ENCODE measurements at regions not wholly inside any gene's neighbourhood (a gene's known extent, or its start where the extent isn't known, plus 50 kb on each side); places are given as distances from the start of the nearest gene placed in this dataset.

DNA sequence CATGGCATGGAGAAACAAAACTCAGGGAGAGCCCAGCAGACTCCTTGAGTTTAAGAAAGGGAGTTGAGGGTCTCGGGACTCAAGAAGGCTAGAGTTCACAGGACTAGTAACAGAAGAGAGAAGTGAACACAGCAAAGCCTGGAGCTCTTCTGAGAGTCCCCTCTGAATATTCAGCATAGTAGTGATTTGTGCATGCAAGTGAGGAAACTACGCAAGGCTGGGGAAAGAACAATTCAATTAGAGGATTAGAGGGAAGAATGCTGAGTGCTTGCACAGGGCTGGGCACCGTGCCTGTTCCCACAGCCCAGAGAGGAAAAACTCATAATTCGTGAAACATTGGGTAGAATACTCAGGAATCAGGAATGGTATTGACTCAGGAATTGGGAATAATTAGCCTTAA is 540.0 kb upstream of the SALL1 start:
- H2BK5ac ChIP-seq (ENCODE audit: low read depth, low read length, poor library complexity, severe bottlenecking) = no peak overlapping the region
- POLR2A ChIA-PET (ENCODE audit: unreplicated experiment) = interaction anchor here (0.5 kb wide), 1 partner anchor 1033 kb away, joined by 15 read pairs; no protein-coding TSS in a partner anchor
- no peak overlapping the region for H3K27ac ChIP-seq (ENCODE audit: insufficient read depth, low read length)
- ATAC-seq (ENCODE audit: low read depth) (no peak), DNase-seq (no peak)
- H4K8ac ChIP-seq (ENCODE audit: low read depth in 2 of 2, low read length in 2 of 2) = no peak overlapping the region
- intact Hi-C loops (cut with micrococcal nuclease) = no loop called here
- H2BK120ac ChIP-seq (ENCODE audit: low read depth, low read length) = no peak overlapping the region
- H2BK15ac ChIP-seq (ENCODE audit: low read depth, low read length) = no peak overlapping the region
- H2AK5ac ChIP-seq (ENCODE audit: low read depth, low read length) = no peak overlapping the region
- H3K4me3 ChIP-seq (ENCODE audit: insufficient read depth, low read depth, low read length) = no peak overlapping the region
- no peak overlapping the region for H3K4ac ChIP-seq (ENCODE audit: low read depth, low read length)
- in situ Hi-C loops (cut with MboI; ENCODE audit: low sequenced_read_pairs) = no loop called here
- H2AK9ac ChIP-seq (replicated peaks; ENCODE audit: low read depth, low read length, poor library complexity) = no peak overlapping the region
- no peaks in the 10 kb centered on the region for H3K9me3 ChIP-seq (ENCODE audit: control insufficient read depth, insufficient read depth, low read length)
- H4K20me1 ChIP-seq (ENCODE audit: insufficient read depth, low read length) = no peaks in the 10 kb centered on the region
- no peak overlapping the region for H3K14ac ChIP-seq (replicated peaks; ENCODE audit: low read depth, low read length)
- H4K5ac ChIP-seq (ENCODE audit: low read depth, low read length) = no peak overlapping the region
- no peaks in the 10 kb centered on the region for H3K27me3 ChIP-seq (ENCODE audit: control insufficient read depth, insufficient read depth, low read length)
- 28% methylated on average over 3 of the region's 4 CpGs; no CpG with 5 or more reads in 1 of the 2 experiments for WGBS, 2 experiments (ENCODE audit: extremely low coverage in 2 of 2, insufficient read length in 1 of 2)
- dilution Hi-C loops (cut with HindIII; ENCODE audit: low sequenced_read_pairs, unreplicated experiment) = no loop called here
- H3K9ac ChIP-seq (ENCODE audit: low read depth, low read length) = no peak overlapping the region
- H3K79me1 ChIP-seq (ENCODE audit: low read depth in 1 of 2, low read length in 2 of 2) = no peaks in the 10 kb centered on the region
- H3K23ac ChIP-seq (ENCODE audit: low read depth, low read length) = no peak overlapping the region
- no peak overlapping the region for H2AFZ ChIP-seq (replicated peaks; ENCODE audit: low read length, poor library complexity)
- no peak overlapping the region for H2BK20ac ChIP-seq (ENCODE audit: low read depth, low read length)
- TF ChIP-seq SMC3 (IDR thresholded peaks at IDR 0.05; ENCODE audit: low read depth, low read length) (no peak), FOS (IDR thresholded peaks at IDR 0.05; ENCODE audit: low read depth, low read length) (no peak), MAZ (IDR thresholded peaks at IDR 0.05; ENCODE audit: borderline replicate concordance, low read depth, low read length) (no peak), RCOR1 (IDR thresholded peaks at IDR 0.05; ENCODE audit: insufficient replicate concordance, low read length) (no peak), MAFK (IDR thresholded peaks at IDR 0.05; ENCODE audit: low read depth, low read length) (no peak), RFX5 (IDR thresholded peaks at IDR 0.05; ENCODE audit: low read depth, low read length) (no peak), POLR2A (IDR thresholded peaks at IDR 0.05; ENCODE audit: low read depth, low read length) (no peak)
- TF ChIP-seq, protein P1, sequence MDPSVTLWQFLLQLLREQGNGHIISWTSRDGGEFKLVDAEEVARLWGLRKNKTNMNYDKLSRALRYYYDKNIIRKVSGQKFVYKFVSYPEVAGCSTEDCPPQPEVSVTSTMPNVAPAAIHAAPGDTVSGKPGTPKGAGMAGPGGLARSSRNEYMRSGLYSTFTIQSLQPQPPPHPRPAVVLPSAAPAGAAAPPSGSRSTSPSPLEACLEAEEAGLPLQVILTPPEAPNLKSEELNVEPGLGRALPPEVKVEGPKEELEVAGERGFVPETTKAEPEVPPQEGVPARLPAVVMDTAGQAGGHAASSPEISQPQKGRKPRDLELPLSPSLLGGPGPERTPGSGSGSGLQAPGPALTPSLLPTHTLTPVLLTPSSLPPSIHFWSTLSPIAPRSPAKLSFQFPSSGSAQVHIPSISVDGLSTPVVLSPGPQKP (IDR thresholded peaks at IDR 0.05; ENCODE audit: borderline replicate concordance, low read depth, low read length) = no peak
- no peak overlapping the region for H3K56ac ChIP-seq (ENCODE audit: extremely low read depth, insufficient read depth, low read length)
- no peak overlapping the region for H3K4me2 ChIP-seq (ENCODE audit: low read depth, low read length)
- CTCF ChIA-PET = interaction anchor here (0.8 kb wide), 1 partner anchor 226 kb away, joined by 4 read pairs; no protein-coding TSS in a partner anchor
- no TSS peak for BruUV-seq (replicated peaks)
- no peaks in the 10 kb centered on the region for H3K4me1 ChIP-seq (ENCODE audit: control insufficient read depth, insufficient read depth, low read length)
- no peaks in the 10 kb centered on the region for H3K9me1 ChIP-seq (ENCODE audit: insufficient read depth, low read length)
- H4K91ac ChIP-seq (ENCODE audit: insufficient read depth, low read depth, low read length) = no peak overlapping the region
- H3K18ac ChIP-seq (ENCODE audit: low read depth, low read length) = no peak overlapping the region
- H3K36me3 ChIP-seq (ENCODE audit: control insufficient read depth, insufficient read depth, low read length) = no peaks in the 10 kb centered on the region

Data from IMR-90 (cell line).